ENCODE measurements at regions not wholly inside any gene's neighbourhood (a gene's known extent, or its start where the extent isn't known, plus 50 kb on each side); places are given as distances from the start of the nearest gene placed in this dataset.

- Mint-ChIP-seq H3K4me3 (ENCODE audit: low read depth) (no peak overlapping the region), H3K27ac (no peak overlapping the region)
These were observed 155.6 kb upstream of the TMCC3 start for GRCh38 chr12:94805749-94806529.

GRCh38 chr12:94803939-94804338 is 153.6 kb upstream of the TMCC3 start:
- no peak for DNase-seq (ENCODE audit: low spot score, unreplicated experiment)
- Mint-ChIP-seq H3K4me3 (ENCODE audit: low read depth) (no peak overlapping the region), H3K27ac (no peak overlapping the region), H3K4me1 (ENCODE audit: low read depth) (peaks cover 4% of the 10 kb centered on the region), H3K9me3 (ENCODE audit: low read depth) (no peaks in the 10 kb centered on the region), H3K36me3 (ENCODE audit: insufficient read depth) (no peaks in the 10 kb centered on the region), H3K27me3 (peaks cover 3% of the 10 kb centered on the region)
- TF ChIP-seq CTCF (IDR thresholded peaks at IDR 0.05; ENCODE audit: unreplicated experiment): no peak

More at GRCh38 chr12:94805749-94806529, 155.6 kb upstream of the TMCC3 start:
- peaks cover 2% of the 10 kb centered on the region for H3K9me3 Mint-ChIP-seq (ENCODE audit: low read depth)
- no peak for DNase-seq (ENCODE audit: low spot score, unreplicated experiment)
- peaks cover 3% of the 10 kb centered on the region for H3K27me3 Mint-ChIP-seq
- no peaks in the 10 kb centered on the region for H3K36me3 Mint-ChIP-seq (ENCODE audit: insufficient read depth)
- TF ChIP-seq CTCF (IDR thresholded peaks at IDR 0.05; ENCODE audit: unreplicated experiment): no peak
- peaks cover 4% of the 10 kb centered on the region for H3K4me1 Mint-ChIP-seq (ENCODE audit: low read depth)

- peaks cover 3% of the 10 kb centered on the region for H3K27me3 Mint-ChIP-seq
- peaks cover 4% of the 10 kb centered on the region for H3K4me1 Mint-ChIP-seq (ENCODE audit: low read depth)
- H3K27ac Mint-ChIP-seq: no peak overlapping the region
- no peaks in the 10 kb centered on the region for H3K9me3 Mint-ChIP-seq (ENCODE audit: low read depth)
- no peaks in the 10 kb centered on the region for H3K36me3 Mint-ChIP-seq (ENCODE audit: insufficient read depth)
- no peak overlapping the region for H3K4me3 Mint-ChIP-seq (ENCODE audit: low read depth)
- DNase-seq (ENCODE audit: low spot score, unreplicated experiment): no peak
- TF ChIP-seq CTCF (IDR thresholded peaks at IDR 0.05; ENCODE audit: unreplicated experiment): no peak
These were observed 152.4 kb upstream of the TMCC3 start for GRCh38 chr12:94802796-94803195.

- H3K9me3 Mint-ChIP-seq (ENCODE audit: low read depth): no peaks in the 10 kb centered on the region
- peaks cover 4% of the 10 kb centered on the region for H3K4me1 Mint-ChIP-seq (ENCODE audit: low read depth)
- peaks cover 3% of the 10 kb centered on the region for H3K27me3 Mint-ChIP-seq
- no peak overlapping the region for H3K4me3 Mint-ChIP-seq (ENCODE audit: low read depth)
- TF ChIP-seq CTCF (IDR thresholded peaks at IDR 0.05; ENCODE audit: unreplicated experiment): no peak
- no peak for DNase-seq (ENCODE audit: low spot score, unreplicated experiment)
- no peaks in the 10 kb centered on the region for H3K36me3 Mint-ChIP-seq (ENCODE audit: insufficient read depth)
- no peak overlapping the region for H3K27ac Mint-ChIP-seq
These were observed 151.4 kb upstream of the TMCC3 start for GRCh38 chr12:94801745-94802144.

- Mint-ChIP-seq H3K9me3 (ENCODE audit: low read depth) (no peaks in the 10 kb centered on the region), H3K4me3 (ENCODE audit: low read depth) (no peak overlapping the region), H3K27ac (no peak overlapping the region), H3K27me3 (no peaks in the 10 kb centered on the region), H3K36me3 (ENCODE audit: insufficient read depth) (no peaks in the 10 kb centered on the region), H3K4me1 (ENCODE audit: low read depth) (peaks cover 4% of the 10 kb centered on the region)
- TF ChIP-seq CTCF (IDR thresholded peaks at IDR 0.05; ENCODE audit: unreplicated experiment): no peak
- no peak for DNase-seq (ENCODE audit: low spot score, unreplicated experiment)
These were observed 148.8 kb upstream of the TMCC3 start for GRCh38 chr12:94799136-94799535.
